ENCODE measurements at regions not wholly inside any gene's neighbourhood (a gene's known extent, or its start where the extent isn't known, plus 50 kb on each side); places are given as distances from the start of the nearest gene placed in this dataset.

DNA sequence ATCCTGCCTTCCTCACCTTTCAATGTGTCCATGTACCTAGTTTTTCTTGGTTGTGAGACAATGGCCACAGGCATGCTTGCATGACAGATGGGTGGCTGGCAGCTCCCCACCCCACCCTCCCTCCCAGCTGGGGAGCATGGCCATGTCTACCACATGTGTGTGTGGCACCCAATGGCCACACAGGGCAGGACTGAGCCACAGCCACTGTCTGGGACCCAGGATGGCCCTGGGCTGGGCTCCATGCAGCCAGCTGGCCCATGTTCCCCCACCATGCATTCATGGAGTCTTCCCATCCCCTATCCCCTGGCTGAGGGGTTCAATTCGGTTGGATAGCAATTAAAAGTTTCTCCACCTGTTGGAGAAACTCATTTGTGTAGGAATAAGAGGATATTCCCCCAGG, 566.0 kb upstream of the USP15 start:
- Mint-ChIP-seq H3K36me3 (ENCODE audit: low read depth) (no peaks in the 10 kb centered on the region), H3K9me3 (peaks cover 18% of the 10 kb centered on the region), H3K4me3 (no peak overlapping the region), H3K4me1 (no peaks in the 10 kb centered on the region), H3K27ac (no peak overlapping the region), H3K27me3 (ENCODE audit: low read depth, poor library complexity) (no peaks in the 10 kb centered on the region)
- TF ChIP-seq, protein P1, sequence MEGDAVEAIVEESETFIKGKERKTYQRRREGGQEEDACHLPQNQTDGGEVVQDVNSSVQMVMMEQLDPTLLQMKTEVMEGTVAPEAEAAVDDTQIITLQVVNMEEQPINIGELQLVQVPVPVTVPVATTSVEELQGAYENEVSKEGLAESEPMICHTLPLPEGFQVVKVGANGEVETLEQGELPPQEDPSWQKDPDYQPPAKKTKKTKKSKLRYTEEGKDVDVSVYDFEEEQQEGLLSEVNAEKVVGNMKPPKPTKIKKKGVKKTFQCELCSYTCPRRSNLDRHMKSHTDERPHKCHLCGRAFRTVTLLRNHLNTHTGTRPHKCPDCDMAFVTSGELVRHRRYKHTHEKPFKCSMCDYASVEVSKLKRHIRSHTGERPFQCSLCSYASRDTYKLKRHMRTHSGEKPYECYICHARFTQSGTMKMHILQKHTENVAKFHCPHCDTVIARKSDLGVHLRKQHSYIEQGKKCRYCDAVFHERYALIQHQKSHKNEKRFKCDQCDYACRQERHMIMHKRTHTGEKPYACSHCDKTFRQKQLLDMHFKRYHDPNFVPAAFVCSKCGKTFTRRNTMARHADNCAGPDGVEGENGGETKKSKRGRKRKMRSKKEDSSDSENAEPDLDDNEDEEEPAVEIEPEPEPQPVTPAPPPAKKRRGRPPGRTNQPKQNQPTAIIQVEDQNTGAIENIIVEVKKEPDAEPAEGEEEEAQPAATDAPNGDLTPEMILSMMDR (IDR thresholded peaks at IDR 0.05), result no peak
- DNase-seq, result no peak

DNA sequence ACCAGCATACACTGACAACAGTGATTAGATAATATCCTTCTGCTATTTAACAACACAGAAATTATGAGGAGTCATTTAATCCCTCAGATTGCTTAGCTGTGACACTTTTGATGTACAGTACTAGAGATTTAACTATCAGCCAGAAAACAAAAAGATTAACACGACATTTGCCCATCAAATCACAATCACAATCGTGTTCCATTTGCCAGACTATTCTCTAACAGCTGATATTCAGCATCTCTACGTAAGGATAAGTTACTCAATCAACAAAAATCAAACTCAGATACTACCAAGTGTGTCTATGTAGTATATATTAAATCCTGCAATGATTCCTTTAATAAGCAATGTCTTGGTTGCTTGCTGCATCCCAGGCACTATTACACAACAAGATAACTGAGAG, 558.7 kb upstream of the USP15 start:
- Mint-ChIP-seq H3K27ac (no peak overlapping the region), H3K9me3 (peaks cover 3% of the 10 kb centered on the region), H3K4me1 (no peaks in the 10 kb centered on the region), H3K4me3 (no peak overlapping the region), H3K36me3 (ENCODE audit: low read depth) (no peaks in the 10 kb centered on the region), H3K27me3 (ENCODE audit: low read depth, poor library complexity) (no peaks in the 10 kb centered on the region)
- TF ChIP-seq, protein P1 (IDR thresholded peaks at IDR 0.05), result no peak
- no peak for DNase-seq

DNA sequence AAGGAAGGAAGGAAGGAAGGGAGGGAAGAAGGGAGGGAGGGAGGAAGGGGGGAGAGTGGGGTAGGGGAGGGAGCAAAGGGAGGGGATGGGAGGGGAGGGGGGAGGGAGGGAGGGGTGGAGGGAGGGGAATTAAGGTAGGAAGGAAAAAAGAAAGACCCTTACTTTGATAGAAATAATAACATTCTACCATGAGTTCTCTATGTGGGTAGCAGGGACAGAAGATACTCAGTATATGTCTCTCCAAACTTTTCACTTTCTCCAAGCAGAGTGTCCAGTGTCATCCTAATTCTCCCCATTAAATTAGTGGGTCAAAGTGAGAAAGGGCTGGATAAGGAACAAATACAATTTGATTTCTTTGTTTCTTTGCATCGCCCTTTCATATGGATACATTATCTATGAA, 553.4 kb upstream of the USP15 start:
- Mint-ChIP-seq H3K27me3 (ENCODE audit: low read depth, poor library complexity) (no peaks in the 10 kb centered on the region), H3K4me1 (no peaks in the 10 kb centered on the region), H3K9me3 (no peaks in the 10 kb centered on the region), H3K36me3 (ENCODE audit: low read depth) (no peaks in the 10 kb centered on the region), H3K27ac (no peak overlapping the region), H3K4me3 (no peak overlapping the region)
- TF ChIP-seq, protein P1 (IDR thresholded peaks at IDR 0.05), result no peak
- no peak for DNase-seq

DNA sequence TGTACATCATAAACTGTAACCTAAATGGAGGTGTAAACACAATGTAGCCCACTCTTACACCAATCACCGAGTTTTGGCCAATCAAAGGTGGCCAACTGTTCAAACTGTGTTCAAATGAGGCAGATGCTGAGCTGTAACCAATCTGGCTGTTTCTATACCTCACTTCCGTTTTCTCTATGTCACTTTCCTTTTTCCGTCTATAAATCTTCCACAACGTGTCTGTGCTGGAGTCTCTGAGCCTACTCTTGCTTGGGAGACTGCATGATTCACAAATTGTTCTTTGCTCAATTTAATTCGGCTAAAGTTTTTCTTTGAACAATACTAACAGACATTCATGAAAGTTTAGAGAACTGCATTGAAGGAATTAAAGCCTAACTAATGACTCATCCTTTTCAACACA, 547.1 kb upstream of the USP15 start:
- TF ChIP-seq, protein P1 (IDR thresholded peaks at IDR 0.05), result no peak
- H3K9me3 Mint-ChIP-seq, result no peaks in the 10 kb centered on the region
- H3K4me1 Mint-ChIP-seq, result no peaks in the 10 kb centered on the region
- DNase-seq, result no peak
- H3K27ac Mint-ChIP-seq, result no peak overlapping the region
- H3K4me3 Mint-ChIP-seq, result no peak overlapping the region
- H3K36me3 Mint-ChIP-seq (ENCODE audit: low read depth), result no peaks in the 10 kb centered on the region
- H3K27me3 Mint-ChIP-seq (ENCODE audit: low read depth, poor library complexity), result no peaks in the 10 kb centered on the region

DNA sequence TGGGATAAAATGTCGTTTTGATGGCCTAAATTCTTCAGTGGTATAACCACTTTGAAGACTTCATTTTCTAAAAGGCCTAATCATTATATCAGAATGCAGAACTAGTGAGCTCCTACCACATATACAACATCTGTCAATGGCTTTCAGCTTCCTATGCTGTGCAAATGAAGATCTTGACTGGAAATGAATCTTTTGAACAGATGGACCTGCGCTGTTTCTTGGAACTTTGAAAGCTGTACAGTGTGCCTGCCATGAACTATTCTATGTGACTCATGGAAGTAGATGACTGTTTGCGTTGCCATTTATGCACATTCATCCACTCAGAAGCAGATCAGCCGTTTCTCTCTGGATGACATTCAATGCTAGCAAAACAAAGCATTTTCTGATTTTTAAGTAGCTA, 542.2 kb upstream of the USP15 start:
- H3K9me3 Mint-ChIP-seq, result no peaks in the 10 kb centered on the region
- TF ChIP-seq, protein P1 (IDR thresholded peaks at IDR 0.05), result no peak
- H3K36me3 Mint-ChIP-seq (ENCODE audit: low read depth), result no peaks in the 10 kb centered on the region
- H3K27ac Mint-ChIP-seq, result no peak overlapping the region
- H3K27me3 Mint-ChIP-seq (ENCODE audit: low read depth, poor library complexity), result no peaks in the 10 kb centered on the region
- H3K4me1 Mint-ChIP-seq, result no peaks in the 10 kb centered on the region
- DNase-seq, result no peak
- H3K4me3 Mint-ChIP-seq, result no peak overlapping the region

DNA sequence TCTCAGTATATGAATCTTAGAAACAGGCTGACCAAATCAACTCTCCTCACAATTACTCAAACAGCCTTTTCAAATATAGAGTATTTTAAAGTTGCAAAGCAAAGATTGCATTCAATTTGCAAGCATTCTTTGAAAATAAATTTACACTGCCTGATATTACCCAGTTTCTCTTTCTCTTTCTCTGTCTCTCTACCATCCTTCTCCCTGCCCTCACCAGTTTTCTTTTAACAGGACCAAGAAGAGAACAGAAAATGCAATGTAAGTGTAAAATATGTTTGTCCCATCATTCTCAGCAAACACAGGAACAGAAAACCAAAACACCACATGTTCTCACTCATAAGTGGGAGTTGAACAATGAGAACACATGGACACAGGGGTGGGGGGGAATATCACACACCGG, 520.3 kb upstream of the USP15 start:
- Mint-ChIP-seq H3K27me3 (ENCODE audit: low read depth, poor library complexity) (no peaks in the 10 kb centered on the region), H3K36me3 (ENCODE audit: low read depth) (no peaks in the 10 kb centered on the region), H3K4me3 (no peak overlapping the region), H3K4me1 (no peaks in the 10 kb centered on the region), H3K9me3 (no peaks in the 10 kb centered on the region), H3K27ac (no peak overlapping the region)
- no peak for DNase-seq
- TF ChIP-seq, protein P1 (IDR thresholded peaks at IDR 0.05), result no peak

All from nephron progenitor cell (in vitro differentiated cells).